ENCODE measurements at regions not wholly inside any gene's neighbourhood (a gene's known extent, or its start where the extent isn't known, plus 50 kb on each side); places are given as distances from the start of the nearest gene placed in this dataset.
"Not testable (repeated sequence)": the region's sequence is repeated elsewhere in the genome, so short reads cannot be mapped to it uniquely, and the experiment has no call there.

- Histone ChIP-seq H3K79me2 (ENCODE audit: insufficient read depth, low read depth) (no peaks in the 10 kb centered on the region), H3K9ac (no peak overlapping the region), H3K27me3 (ENCODE audit: insufficient read depth, low read depth) (no peaks in the 10 kb centered on the region), H3K4me2 (no peak overlapping the region), H4K20me1 (ENCODE audit: insufficient read depth) (no peaks in the 10 kb centered on the region), H2AFZ (ENCODE audit: low read depth) (no peak overlapping the region), H3K4me3 (IDR thresholded peaks at IDR 0.05; ENCODE audit: insufficient read depth, low read depth, low read length) (no peak overlapping the region), H3K36me3 (ENCODE audit: insufficient read depth) (no peaks in the 10 kb centered on the region), H3K4me1 (ENCODE audit: low read depth, poor library complexity, severe bottlenecking) (peaks cover 5% of the 10 kb centered on the region), H3K27ac (no peak overlapping the region)
- TF ChIP-seq, protein P1, sequence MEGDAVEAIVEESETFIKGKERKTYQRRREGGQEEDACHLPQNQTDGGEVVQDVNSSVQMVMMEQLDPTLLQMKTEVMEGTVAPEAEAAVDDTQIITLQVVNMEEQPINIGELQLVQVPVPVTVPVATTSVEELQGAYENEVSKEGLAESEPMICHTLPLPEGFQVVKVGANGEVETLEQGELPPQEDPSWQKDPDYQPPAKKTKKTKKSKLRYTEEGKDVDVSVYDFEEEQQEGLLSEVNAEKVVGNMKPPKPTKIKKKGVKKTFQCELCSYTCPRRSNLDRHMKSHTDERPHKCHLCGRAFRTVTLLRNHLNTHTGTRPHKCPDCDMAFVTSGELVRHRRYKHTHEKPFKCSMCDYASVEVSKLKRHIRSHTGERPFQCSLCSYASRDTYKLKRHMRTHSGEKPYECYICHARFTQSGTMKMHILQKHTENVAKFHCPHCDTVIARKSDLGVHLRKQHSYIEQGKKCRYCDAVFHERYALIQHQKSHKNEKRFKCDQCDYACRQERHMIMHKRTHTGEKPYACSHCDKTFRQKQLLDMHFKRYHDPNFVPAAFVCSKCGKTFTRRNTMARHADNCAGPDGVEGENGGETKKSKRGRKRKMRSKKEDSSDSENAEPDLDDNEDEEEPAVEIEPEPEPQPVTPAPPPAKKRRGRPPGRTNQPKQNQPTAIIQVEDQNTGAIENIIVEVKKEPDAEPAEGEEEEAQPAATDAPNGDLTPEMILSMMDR (conservative IDR thresholded peaks at IDR 0.05; ENCODE audit: low read depth, low read length) = no peak
These were observed 283.6 kb upstream of the USP25 start for GRCh38 chr21:15446223-15446622.

DNA sequence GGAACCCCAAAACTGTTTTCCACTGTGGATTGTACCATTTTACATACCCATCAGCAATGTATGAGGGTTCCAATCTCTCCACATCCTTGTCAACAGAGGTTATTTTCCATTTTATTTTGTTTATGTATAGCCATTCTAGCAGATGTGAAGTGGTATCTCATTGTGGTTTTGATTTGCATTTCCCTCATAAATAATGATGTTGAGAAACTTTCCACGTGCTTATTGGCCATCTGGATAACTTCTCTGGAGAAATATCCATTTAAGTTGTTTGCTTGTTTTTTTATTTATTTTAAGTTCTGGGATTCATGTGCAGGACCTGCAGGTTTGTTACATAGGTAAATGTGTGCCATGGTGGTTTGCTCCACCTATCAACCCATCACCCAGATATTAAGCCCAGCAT is 280.2 kb upstream of the USP25 start:
- Histone ChIP-seq H3K4me1 (ENCODE audit: low read depth, poor library complexity, severe bottlenecking) (no peaks in the 10 kb centered on the region), H3K4me3 (IDR thresholded peaks at IDR 0.05; ENCODE audit: insufficient read depth, low read depth, low read length) (no peak overlapping the region), H3K9ac (no peak overlapping the region), H3K27ac (no peak overlapping the region), H4K20me1 (ENCODE audit: insufficient read depth) (no peaks in the 10 kb centered on the region), H3K4me2 (no peak overlapping the region), H2AFZ (ENCODE audit: low read depth) (no peak overlapping the region), H3K36me3 (ENCODE audit: insufficient read depth) (no peaks in the 10 kb centered on the region), H3K79me2 (ENCODE audit: insufficient read depth, low read depth) (no peaks in the 10 kb centered on the region), H3K27me3 (ENCODE audit: insufficient read depth, low read depth) (no peaks in the 10 kb centered on the region)
- TF ChIP-seq, protein P1 (conservative IDR thresholded peaks at IDR 0.05; ENCODE audit: low read depth, low read length) = no peak

GRCh38 chr21:15453261-15453660 is 276.5 kb upstream of the USP25 start:
- Histone ChIP-seq H3K36me3 (ENCODE audit: insufficient read depth) (no peaks in the 10 kb centered on the region), H3K79me2 (ENCODE audit: insufficient read depth, low read depth) (no peaks in the 10 kb centered on the region), H3K9ac (no peak overlapping the region), H3K27me3 (ENCODE audit: insufficient read depth, low read depth) (no peaks in the 10 kb centered on the region), H3K4me3 (IDR thresholded peaks at IDR 0.05; ENCODE audit: insufficient read depth, low read depth, low read length) (no peak overlapping the region), H4K20me1 (ENCODE audit: insufficient read depth) (no peaks in the 10 kb centered on the region), H3K4me2 (no peak overlapping the region), H3K27ac (no peak overlapping the region), H3K4me1 (ENCODE audit: low read depth, poor library complexity, severe bottlenecking) (no peaks in the 10 kb centered on the region), H2AFZ (ENCODE audit: low read depth) (no peak overlapping the region)
- TF ChIP-seq, protein P1 (conservative IDR thresholded peaks at IDR 0.05; ENCODE audit: low read depth, low read length) = no peak

DNA sequence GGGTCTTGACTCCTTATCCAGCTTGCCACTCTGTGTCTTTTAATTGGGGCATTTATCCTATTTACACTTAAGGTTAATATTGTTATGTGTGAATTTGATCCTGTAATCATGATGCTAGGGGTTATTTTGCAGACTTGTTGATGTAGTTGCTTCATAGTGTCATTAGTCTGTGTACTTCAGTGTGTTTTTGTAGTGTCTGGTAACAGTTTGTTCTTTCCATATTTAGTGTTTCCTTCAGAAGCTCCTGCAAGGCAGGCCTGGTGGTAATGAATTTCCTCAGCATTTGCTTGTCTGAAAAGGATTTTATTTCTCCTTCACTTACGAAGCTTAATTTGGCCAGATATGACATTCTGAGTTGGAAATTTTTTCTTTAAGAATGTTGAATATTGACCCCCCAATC is 276.0 kb upstream of the USP25 start:
- not testable (repeated sequence) for H4K20me1 ChIP-seq (ENCODE audit: insufficient read depth); H3K27me3 ChIP-seq (ENCODE audit: insufficient read depth, low read depth); H3K27ac ChIP-seq; H2AFZ ChIP-seq (ENCODE audit: low read depth); H3K4me3 ChIP-seq (IDR thresholded peaks at IDR 0.05; ENCODE audit: insufficient read depth, low read depth, low read length); H3K36me3 ChIP-seq (ENCODE audit: insufficient read depth); H3K79me2 ChIP-seq (ENCODE audit: insufficient read depth, low read depth); H3K4me2 ChIP-seq; H3K4me1 ChIP-seq (ENCODE audit: low read depth, poor library complexity, severe bottlenecking); H3K9ac ChIP-seq

DNA sequence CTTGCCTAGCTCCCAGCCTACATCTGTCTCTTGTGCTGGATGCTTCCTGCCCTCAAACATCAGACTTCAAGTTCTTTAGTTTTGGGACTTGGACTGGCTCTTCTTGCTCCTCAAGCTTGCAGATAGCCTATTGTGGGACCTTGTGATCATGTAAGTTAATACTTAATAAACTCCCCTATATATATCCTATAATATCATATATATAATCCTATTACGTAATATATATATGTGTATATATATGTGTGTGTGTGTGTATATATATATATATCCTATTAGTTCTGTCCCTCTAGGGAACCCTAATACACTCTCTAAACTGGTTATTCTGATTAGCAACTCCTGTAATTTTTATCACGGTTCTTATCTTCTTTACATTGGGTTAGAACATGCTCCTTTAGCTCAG is 274.9 kb upstream of the USP25 start:
- H3K27ac ChIP-seq; H3K4me3 ChIP-seq (IDR thresholded peaks at IDR 0.05; ENCODE audit: insufficient read depth, low read depth, low read length); H3K27me3 ChIP-seq (ENCODE audit: insufficient read depth, low read depth); H2AFZ ChIP-seq (ENCODE audit: low read depth); H3K9ac ChIP-seq; H3K4me2 ChIP-seq; H3K36me3 ChIP-seq (ENCODE audit: insufficient read depth); H4K20me1 ChIP-seq (ENCODE audit: insufficient read depth); H3K4me1 ChIP-seq (ENCODE audit: low read depth, poor library complexity, severe bottlenecking); H3K79me2 ChIP-seq (ENCODE audit: insufficient read depth, low read depth): not testable (repeated sequence)

All from KMS-11 (cell line).